Neuronal stem cell (in vitro differentiated cells): ENCODE measurements at regions not wholly inside any gene's neighbourhood (a gene's known extent, or its start where the extent isn't known, plus 50 kb on each side); places are given as distances from the start of the nearest gene placed in this dataset.

Experiments used
- DNase-seq: peaks from one replicate; pipeline ENCODE4 v3.0.0-alpha.2; 2013; ENCODE audit warnings: low spot score
- H2AFZ ChIP-seq: one replicate; pipeline ENCODE4 v1.6.1; 2013; ENCODE audit warnings: mild to moderate bottlenecking, low read length, inconsistent platforms
- H2AK5ac ChIP-seq: 2 replicates; pipeline ENCODE4 v1.6.1; 2013; ENCODE audit warnings: low read depth, mild to moderate bottlenecking, inconsistent platforms, low read length, moderate library complexity, mixed read lengths
- H2BK120ac ChIP-seq: 2 replicates; pipeline ENCODE4 v1.6.1; 2013; ENCODE audit warnings: low read depth, mild to moderate bottlenecking, inconsistent platforms, low read length, moderate library complexity, mixed read lengths
- H2BK12ac ChIP-seq: one replicate; pipeline ENCODE4 v1.6.1; 2013; ENCODE audit warnings: low read length, inconsistent platforms
- H2BK15ac ChIP-seq: 2 replicates; pipeline ENCODE4 v1.6.1; 2013; ENCODE audit warnings: mild to moderate bottlenecking, low read length, inconsistent platforms, mixed read lengths
- H2BK5ac ChIP-seq: one replicate; pipeline ENCODE4 v1.6.1; 2013; ENCODE audit warnings: inconsistent platforms, mild to moderate bottlenecking, low read length, moderate library complexity
- H3K14ac ChIP-seq: one replicate; pipeline ENCODE4 v1.6.1; 2013; ENCODE audit warnings: low read length, inconsistent platforms
- H3K18ac ChIP-seq: 2 replicates; pipeline ENCODE4 v1.6.1; 2013; ENCODE audit warnings: low read length, inconsistent platforms
- H3K23ac ChIP-seq: 2 replicates; pipeline ENCODE4 v1.6.1; 2013; ENCODE audit warnings: low read depth, mild to moderate bottlenecking, mixed read lengths, low read length, inconsistent platforms; ENCODE audit not compliant: poor library complexity
- H3K27ac ChIP-seq: replicated peaks from 3 replicates; pipeline ENCODE4 v1.5.1; 2013; ENCODE audit warnings: low read length, inconsistent platforms
- H3K27me3 ChIP-seq, 3 experiments: 2 replicates each; pipeline ENCODE4 v1.6.1; 2013; ENCODE audit warnings: low read length in 3 of 3, mild to moderate bottlenecking in 2 of 3, inconsistent platforms in 1 of 3, low read depth in 1 of 3, mixed read lengths in 1 of 3, moderate library complexity in 1 of 3; ENCODE audit not compliant: control insufficient read depth in 3 of 3, insufficient read depth in 3 of 3
- H3K36me3 ChIP-seq, 2 donors: replicated peaks in 1 of 2; 2 replicates each; pipeline ENCODE4 v1.6.1; 2013; ENCODE audit warnings: low read length in 2 of 2; ENCODE audit not compliant: control insufficient read depth in 2 of 2, insufficient read depth in 2 of 2
- H3K4ac ChIP-seq: 2 replicates; pipeline ENCODE4 v1.6.1; 2013; ENCODE audit warnings: inconsistent platforms, mild to moderate bottlenecking, low read length, moderate library complexity
- H3K4me1 ChIP-seq, 2 donors: 1 replicate in 1 of 2; 2 replicates in 1 of 2; pipeline ENCODE4 v1.6.1; 2013; ENCODE audit warnings: low read length in 2 of 2, low read depth in 1 of 2; ENCODE audit not compliant: control insufficient read depth in 2 of 2, insufficient read depth in 1 of 2
- H3K4me2 ChIP-seq: one replicate; pipeline ENCODE4 v1.6.1; 2013; ENCODE audit warnings: mild to moderate bottlenecking, low read length, inconsistent platforms; ENCODE audit not compliant: insufficient read depth, poor library complexity, severe bottlenecking
- H3K4me3 ChIP-seq, 2 donors: 2 replicates each; pipeline ENCODE4 v1.5.1; 2013; ENCODE audit warnings: low read length in 2 of 2, mild to moderate bottlenecking in 2 of 2, inconsistent platforms in 1 of 2, moderate library complexity in 1 of 2
- H3K79me1 ChIP-seq: one replicate; pipeline ENCODE4 v1.6.1; 2013; ENCODE audit warnings: low read depth, mild to moderate bottlenecking, inconsistent platforms, low read length, moderate library complexity
- H3K9ac ChIP-seq: one replicate; pipeline ENCODE4 v1.6.1; 2013; ENCODE audit warnings: mild to moderate bottlenecking, low read depth, low read length, inconsistent platforms; ENCODE audit not compliant: poor library complexity
- H3K9me3 ChIP-seq, 2 donors: replicated peaks in 1 of 2; 2 replicates each; pipeline versions ENCODE3 to v1.6.1; 2013; ENCODE audit warnings: low read length in 2 of 2, mild to moderate bottlenecking in 2 of 2, inconsistent platforms in 1 of 2, low read depth in 1 of 2, mixed read lengths in 1 of 2, moderate library complexity in 1 of 2; ENCODE audit not compliant: control insufficient read depth in 2 of 2, insufficient read depth in 1 of 2
- H4K8ac ChIP-seq: one replicate; pipeline ENCODE4 v1.6.1; 2013; ENCODE audit warnings: low read depth, mild to moderate bottlenecking, inconsistent platforms, low read length, moderate library complexity
- H4K91ac ChIP-seq: one replicate; pipeline ENCODE4 v1.6.1; 2013; ENCODE audit warnings: low read length, low read depth, mild to moderate bottlenecking, inconsistent platforms; ENCODE audit not compliant: poor library complexity
- WGBS, 2 donors: extraction: QIAGEN DNeasy Blood & Tissue Kit; methylation state at CpG; one replicate each; pipeline ENCODE4 v1.1.7; 2013; ENCODE audit warnings: missing lambda C conversion rate in 2 of 2, mixed read lengths in 1 of 2; ENCODE audit not compliant: insufficient read length in 2 of 2, insufficient replicate concordance in 1 of 2; ENCODE audit errors: extremely low coverage in 2 of 2; 5-methylcytosine and 5-hydroxymethylcytosine counted together

- Histone ChIP-seq H4K8ac (no peak overlapping the region), H2BK12ac (no peak overlapping the region), H3K14ac (no peak overlapping the region), H2AK5ac (no peak overlapping the region), H3K9me3 (no peaks in the 10 kb centered on the region), H3K36me3 (no peaks in the 10 kb centered on the region), H2BK15ac (no peak overlapping the region), H3K4ac (no peak overlapping the region), H3K79me1 (no peaks in the 10 kb centered on the region), H2BK120ac (no peak overlapping the region), H3K27ac (no peak overlapping the region), H3K4me3 (no peak overlapping the region), H2BK5ac (no peak overlapping the region), H3K23ac (no peak overlapping the region), H3K27me3 (no peaks in the 10 kb centered on the region), H4K91ac (no peak overlapping the region), H3K4me2 (no peak overlapping the region), H3K9ac (no peak overlapping the region), H3K4me1 (no peaks in the 10 kb centered on the region), H3K18ac (no peak overlapping the region), H2AFZ (no peak overlapping the region)
- no CpG with 5 or more reads among the region's 3 CpGs for WGBS, 2 donors
- DNase-seq, result no peak
These were observed 346.7 kb upstream of the SLIT2 start for GRCh38 chr4:19905024-19905423.

- H3K9ac ChIP-seq, result no peak overlapping the region
- H2AK5ac ChIP-seq, result no peak overlapping the region
- no peaks in the 10 kb centered on the region for H3K27me3 ChIP-seq
- no peak overlapping the region for H3K27ac ChIP-seq
- no peak overlapping the region for H2BK120ac ChIP-seq
- no peak overlapping the region for H2BK5ac ChIP-seq
- no peaks in the 10 kb centered on the region for H3K36me3 ChIP-seq
- no peak for DNase-seq
- H3K4ac ChIP-seq, result no peak overlapping the region
- H4K8ac ChIP-seq, result no peak overlapping the region
- H3K4me1 ChIP-seq, result no peaks in the 10 kb centered on the region
- H3K9me3 ChIP-seq, result peaks cover 0 to 2% of the 10 kb centered on the region in 2 donors
- H3K79me1 ChIP-seq, result no peaks in the 10 kb centered on the region
- no peak overlapping the region for H2BK12ac ChIP-seq
- H3K23ac ChIP-seq, result no peak overlapping the region
- H2AFZ ChIP-seq, result no peak overlapping the region
- H2BK15ac ChIP-seq, result no peak overlapping the region
- no CpG with 5 or more reads among the region's 2 CpGs for WGBS, 2 donors
- H3K4me3 ChIP-seq, result no peak overlapping the region
- no peak overlapping the region for H3K14ac ChIP-seq
- H3K4me2 ChIP-seq, result no peak overlapping the region
- no peak overlapping the region for H3K18ac ChIP-seq
- no peak overlapping the region for H4K91ac ChIP-seq
These were observed 363.1 kb upstream of the SLIT2 start for GRCh38 chr4:19888587-19888986.

GRCh38 chr4:19883841-19884240 lies 367.9 kb upstream of the SLIT2 start:
- Histone ChIP-seq H3K14ac (no peak overlapping the region), H4K8ac (no peak overlapping the region), H3K18ac (no peak overlapping the region), H3K9me3 (peaks cover 0 to 1% of the 10 kb centered on the region in 2 donors), H2AK5ac (no peak overlapping the region), H3K9ac (no peak overlapping the region), H3K4me2 (no peak overlapping the region), H3K4me3 (no peak overlapping the region), H3K79me1 (no peaks in the 10 kb centered on the region), H3K4ac (no peak overlapping the region), H2BK120ac (no peak overlapping the region), H3K4me1 (no peaks in the 10 kb centered on the region), H4K91ac (no peak overlapping the region), H3K27ac (no peak overlapping the region), H2AFZ (no peak overlapping the region), H2BK15ac (no peak overlapping the region), H3K27me3 (no peaks in the 10 kb centered on the region), H3K23ac (no peak overlapping the region), H3K36me3 (no peaks in the 10 kb centered on the region), H2BK12ac (no peak overlapping the region), H2BK5ac (no peak overlapping the region)
- DNase-seq, result no peak

GRCh38 chr4:19880206-19880605 lies 371.5 kb upstream of the SLIT2 start:
- H3K23ac ChIP-seq, result no peak overlapping the region
- H2BK5ac ChIP-seq, result no peak overlapping the region
- H2BK15ac ChIP-seq, result no peak overlapping the region
- no peak overlapping the region for H3K18ac ChIP-seq
- no peaks in the 10 kb centered on the region for H3K27me3 ChIP-seq
- H3K4ac ChIP-seq, result no peak overlapping the region
- no peaks in the 10 kb centered on the region for H3K36me3 ChIP-seq
- no peak overlapping the region for H2AK5ac ChIP-seq
- H2BK120ac ChIP-seq, result no peak overlapping the region
- H3K79me1 ChIP-seq, result no peaks in the 10 kb centered on the region
- H2AFZ ChIP-seq, result no peak overlapping the region
- H3K4me2 ChIP-seq, result no peak overlapping the region
- no peak overlapping the region for H3K27ac ChIP-seq
- H2BK12ac ChIP-seq, result no peak overlapping the region
- no peak overlapping the region for H4K8ac ChIP-seq
- no peak overlapping the region for H4K91ac ChIP-seq
- no peaks in the 10 kb centered on the region for H3K4me1 ChIP-seq
- H3K9ac ChIP-seq, result no peak overlapping the region
- DNase-seq, result no peak
- H3K4me3 ChIP-seq, result no peak overlapping the region
- no peak overlapping the region for H3K14ac ChIP-seq
- H3K9me3 ChIP-seq, result no peaks in the 10 kb centered on the region
- WGBS, 2 donors, result no CpG with 5 or more reads among the region's 5 CpGs
